ENCODE measurements at regions not wholly inside any gene's neighbourhood (a gene's known extent, or its start where the extent isn't known, plus 50 kb on each side); places are given as distances from the start of the nearest gene placed in this dataset.

DNA sequence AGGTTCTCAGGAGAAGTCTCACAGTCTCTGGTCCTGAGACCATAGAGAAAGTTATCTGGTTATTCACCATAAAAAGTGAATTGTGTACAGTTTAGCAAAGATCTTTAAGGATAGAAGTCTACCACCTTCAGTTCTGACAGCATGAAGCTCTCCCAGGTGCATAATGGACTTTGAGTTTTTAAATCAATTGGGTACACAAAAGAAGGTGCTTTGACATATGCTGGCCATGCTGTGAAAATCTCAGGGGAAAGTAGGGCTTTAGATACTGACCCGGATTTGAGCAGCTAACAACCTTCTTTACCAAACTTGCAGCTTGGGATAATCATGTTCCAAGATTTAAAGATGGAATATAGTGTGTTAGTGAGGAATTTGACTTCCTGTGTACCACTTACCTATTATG lies 264.2 kb downstream of the ZSWIM6 start:
- no peak for DNase-seq (ENCODE audit: low read depth)

DNA sequence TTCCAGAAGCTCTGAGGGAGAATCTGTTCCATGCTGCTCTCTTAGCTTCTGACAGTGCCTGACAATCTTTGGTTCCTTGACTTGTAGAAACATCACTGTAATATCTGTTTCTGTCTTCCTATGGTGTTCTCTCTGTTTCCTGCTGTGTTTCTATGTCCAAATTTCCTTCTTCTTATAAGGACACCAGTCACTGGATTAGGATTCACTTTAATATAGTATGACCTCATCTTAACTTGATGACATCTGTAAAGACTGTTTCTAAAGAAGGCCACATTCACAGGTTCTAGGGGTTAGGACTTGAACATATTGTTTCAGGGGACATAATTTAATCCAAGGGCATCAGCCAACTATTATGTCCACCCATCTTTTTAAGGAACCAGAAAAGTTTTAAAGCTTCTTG lies 265.6 kb downstream of the ZSWIM6 start:
- DNase-seq (ENCODE audit: low read depth), result no peak

DNA sequence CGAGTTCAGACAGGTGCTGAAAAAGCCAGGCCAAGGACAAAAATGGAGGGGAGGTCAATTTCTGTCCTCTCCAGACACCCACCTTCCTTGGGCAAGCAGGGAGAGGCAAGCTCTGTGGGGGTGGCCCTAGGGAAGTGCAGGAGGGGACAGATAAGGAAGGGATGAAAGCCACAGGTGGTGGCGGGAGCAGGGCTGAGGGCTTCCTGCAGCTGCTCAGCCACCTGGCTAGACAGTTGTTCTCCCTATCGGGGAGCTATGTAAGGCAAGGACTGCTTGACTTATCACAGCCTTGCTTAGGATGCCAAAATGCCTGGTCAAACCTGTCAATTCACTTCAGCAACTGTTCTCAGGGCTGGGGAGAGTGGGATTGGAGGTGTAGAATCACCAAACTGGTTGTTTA lies 266.1 kb downstream of the ZSWIM6 start:
- DNase-seq (ENCODE audit: low read depth), result no peak

DNA sequence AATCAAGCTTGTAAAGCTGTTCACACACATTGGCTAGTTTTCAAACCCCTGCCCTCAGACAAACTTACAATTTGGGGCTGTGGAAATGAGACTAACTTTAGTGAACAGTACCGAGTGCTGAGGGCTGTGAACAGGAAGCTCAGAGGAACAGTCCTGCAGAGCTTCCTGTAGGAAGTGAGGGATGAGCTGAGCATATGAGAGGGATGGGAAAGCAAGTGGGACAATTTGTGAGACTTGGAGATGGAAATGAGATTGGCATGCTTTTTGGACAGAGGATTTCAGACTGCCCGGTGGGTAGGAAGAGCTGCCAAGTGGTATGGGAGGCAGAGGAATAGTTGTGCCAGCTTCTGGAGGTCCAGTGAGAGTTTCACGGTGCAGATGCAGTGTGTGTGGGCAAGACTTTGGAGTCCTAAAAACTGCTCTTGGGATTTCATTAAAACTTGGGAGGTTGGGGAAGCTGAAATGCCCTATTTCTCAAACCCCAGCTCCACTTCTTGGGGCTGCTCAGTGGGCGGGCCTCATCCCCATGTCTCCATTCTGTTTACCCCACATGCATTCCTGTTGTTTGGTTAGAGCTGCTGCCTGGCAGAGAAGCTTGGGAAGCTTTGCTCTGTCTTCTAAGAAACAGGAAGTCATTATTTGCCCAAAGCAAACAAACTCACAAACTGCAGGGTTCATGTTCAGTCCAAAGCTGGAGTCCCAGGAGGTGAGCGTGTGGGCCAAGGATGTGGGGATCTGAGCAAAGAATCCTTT lies 267.5 kb downstream of the ZSWIM6 start:
- DNase-seq (ENCODE audit: low read depth), result no peak

DNA sequence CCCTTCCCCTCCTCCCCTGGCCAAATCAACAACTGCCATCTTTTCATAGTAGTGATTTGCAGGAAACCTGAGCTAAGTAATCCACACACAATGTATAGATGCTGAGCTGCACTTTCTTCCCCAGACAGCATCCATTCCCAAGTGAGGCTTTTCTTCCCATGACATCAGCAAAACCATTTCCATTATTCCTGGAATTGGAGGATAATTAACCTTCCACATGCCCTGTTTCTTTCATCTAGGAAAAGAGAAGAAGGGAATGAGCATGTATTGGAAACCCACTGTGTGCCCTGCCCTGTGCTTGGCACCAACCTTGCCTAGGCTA lies 268.0 kb downstream of the ZSWIM6 start:
- DNase-seq (ENCODE audit: low read depth), result no peak

DNA sequence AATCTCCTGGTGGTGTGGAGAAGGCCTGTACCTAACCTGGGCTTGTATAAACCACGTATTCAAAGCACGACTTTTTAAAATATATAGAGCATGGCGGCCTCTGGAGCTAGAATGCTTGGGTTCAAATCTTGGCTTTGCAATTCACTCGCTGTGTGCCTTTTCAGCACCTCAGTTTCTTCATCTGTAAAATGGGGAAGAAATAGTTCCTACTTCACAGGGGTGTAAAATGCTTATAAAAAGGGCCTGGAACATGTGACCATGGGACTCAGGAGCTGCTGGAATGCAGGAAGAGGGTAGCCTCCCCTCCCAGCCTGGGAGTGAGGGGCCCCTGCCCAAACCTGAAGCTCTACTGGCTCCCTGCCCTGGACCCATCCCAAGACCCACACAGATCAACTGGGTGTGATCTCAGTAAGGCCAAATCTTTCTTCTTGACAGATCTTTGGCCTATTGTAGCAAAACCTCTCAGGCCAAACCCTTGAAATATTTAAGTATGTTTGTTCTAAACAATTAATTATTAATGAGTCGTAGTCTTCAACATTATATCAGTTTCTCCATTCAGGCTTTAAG lies 269.0 kb downstream of the ZSWIM6 start:
- DNase-seq (ENCODE audit: low read depth), result no peak

DNA sequence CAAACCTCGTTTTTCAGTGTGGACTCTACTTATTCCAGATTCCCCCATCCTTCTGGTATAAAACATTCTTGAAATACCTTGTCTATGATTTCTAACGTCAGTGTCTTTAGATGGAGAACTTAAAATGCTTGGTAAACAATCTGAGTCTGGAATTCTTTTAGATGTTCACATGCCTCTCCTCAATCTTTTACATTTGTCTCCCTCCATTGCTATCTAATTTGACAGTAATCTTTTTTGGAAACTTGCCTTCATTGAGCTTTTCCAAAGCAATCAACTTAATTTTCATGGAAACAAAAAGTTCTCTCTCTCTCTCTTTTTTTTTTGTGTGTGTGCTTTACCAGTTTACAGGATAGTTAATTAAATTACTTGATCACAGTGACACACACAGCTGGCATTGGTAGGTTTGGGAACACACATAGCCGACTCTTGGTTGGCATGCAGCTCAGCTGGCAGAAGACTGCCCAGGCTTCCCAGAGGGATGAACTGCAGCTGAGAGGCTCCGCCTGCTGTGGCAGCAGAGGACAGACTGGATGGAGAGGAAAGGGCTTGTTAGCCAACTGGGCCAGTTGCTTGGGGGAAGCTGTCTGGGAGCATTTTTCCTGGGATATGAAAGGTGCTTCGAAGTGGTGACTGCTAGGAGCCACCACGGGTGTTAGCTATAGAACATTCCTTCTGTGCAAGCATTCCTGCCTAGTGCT lies 271.3 kb downstream of the ZSWIM6 start:
- no peak for DNase-seq (ENCODE audit: low read depth)

DNA sequence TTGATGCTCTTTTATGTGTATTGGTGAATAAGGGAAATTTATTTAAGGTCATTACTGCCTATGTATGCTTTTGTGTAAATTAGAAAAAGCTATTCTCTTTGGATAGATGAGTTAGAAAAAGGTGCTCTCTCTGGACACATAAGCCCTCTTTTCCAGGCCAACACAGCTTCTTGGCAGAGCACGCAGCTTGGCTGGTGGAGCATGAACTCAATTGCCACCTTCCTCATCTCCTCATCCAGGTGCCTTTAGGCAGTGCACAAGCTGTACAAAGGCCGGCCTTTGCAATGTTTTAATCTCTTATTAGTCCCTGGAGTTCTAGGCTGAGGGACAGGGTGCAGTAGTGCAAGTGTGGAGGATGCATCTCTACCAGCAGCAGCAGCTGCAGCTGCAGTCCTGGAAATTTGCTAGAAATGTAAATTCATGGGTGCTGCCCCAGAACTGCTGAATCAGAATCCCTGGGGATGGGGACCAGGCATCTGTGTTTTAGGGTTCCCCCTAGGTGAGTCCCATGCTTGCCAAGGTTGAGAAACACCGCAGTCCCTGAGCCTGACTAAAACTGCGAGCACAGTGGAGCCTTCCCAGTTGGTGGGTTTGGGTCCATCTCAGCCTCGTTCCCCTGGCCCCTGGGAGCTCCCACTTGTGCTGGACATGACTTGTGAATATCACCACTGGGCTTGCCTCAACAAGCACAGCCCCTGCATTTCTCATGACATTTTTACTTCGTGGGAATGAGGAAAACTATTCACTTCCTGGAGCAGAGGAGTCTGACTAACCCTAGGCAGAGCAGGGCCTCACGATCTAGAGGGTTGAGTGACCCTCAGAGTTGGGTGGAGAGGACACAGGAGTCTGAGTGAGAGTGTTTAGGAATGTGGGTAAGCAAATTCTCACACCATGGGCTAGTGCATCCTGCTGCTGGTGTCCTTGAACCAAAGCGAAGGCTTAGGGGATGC lies 272.3 kb downstream of the ZSWIM6 start:
- DNase-seq (ENCODE audit: low read depth), result no peak

DNA sequence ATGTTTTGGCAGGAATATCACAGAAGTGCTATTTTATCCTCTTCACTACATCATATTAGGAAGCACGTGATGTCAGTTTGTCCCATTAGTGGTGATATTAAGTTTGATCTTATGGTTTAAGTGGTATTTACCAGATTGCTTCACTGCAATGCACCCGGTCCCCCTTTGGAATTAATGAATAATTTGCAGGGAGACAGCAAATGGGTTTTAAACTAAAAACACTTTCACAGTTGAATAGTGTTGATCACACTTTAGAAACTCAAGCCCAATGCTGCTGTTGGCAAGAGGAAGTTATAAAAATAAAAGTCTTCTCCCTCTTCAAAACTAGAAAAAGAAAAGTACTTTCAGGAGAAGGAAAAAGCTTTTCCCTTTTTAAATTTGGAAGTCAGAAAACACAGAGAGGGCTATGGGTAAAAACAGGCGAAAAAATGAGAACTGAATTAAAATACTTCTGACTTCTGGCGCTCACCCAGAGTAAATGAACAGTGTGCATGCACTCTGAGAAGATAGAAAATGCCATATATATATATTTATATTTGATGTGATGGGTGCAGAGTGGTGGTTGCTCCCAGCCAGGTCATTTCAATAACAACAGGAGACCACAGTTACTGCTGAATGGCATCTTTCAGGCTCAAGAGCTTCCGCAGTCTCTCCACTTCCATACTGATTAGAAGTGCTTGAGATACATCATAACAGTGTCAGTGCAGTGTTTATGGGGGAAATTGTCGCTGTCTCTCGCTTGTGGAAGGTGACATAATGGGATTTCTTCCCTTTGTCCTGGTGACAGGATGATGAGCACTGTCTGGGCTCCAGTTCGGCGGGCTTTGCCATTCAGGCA lies 278.0 kb downstream of the ZSWIM6 start:
- no peak for DNase-seq (ENCODE audit: low read depth)

DNA sequence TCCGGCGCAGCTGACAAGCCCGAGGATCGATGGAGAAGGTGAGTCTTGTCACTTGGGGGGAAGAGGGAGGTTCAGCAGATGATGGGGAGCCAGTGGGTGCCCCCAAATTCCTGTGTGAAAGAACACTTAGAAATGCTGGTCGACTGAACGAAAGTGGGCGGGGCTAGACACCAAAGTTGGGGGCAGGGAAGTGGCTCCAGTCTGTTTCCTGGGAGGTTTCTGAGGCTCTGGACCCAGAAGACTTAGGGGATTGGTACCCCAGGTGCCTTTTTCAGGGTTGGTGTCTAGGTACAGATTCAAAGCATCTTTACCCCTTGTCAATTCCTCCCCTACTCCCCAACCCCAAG lies 278.6 kb downstream of the ZSWIM6 start:
- DNase-seq (ENCODE audit: low read depth), result no peak

DNA sequence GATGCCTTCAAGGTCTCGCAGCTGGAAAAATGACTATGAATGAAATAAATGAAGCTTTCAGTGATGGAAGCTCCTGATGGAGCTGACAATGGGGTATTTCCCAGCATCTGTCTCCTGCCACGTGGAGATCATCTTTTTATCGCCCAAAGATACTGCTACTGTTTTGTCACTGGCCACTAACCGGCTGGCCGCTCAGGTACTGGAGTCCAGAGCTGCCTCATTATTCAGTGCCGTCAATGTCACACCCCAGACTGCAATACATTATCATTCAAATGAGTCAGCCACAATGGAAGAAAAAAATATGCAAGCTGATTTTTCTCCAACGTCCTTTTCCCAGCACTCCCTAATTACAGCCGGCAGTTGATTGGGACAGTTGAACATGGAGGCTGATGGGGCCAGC lies 280.4 kb downstream of the ZSWIM6 start:
- no peak for DNase-seq (ENCODE audit: low read depth)

DNA sequence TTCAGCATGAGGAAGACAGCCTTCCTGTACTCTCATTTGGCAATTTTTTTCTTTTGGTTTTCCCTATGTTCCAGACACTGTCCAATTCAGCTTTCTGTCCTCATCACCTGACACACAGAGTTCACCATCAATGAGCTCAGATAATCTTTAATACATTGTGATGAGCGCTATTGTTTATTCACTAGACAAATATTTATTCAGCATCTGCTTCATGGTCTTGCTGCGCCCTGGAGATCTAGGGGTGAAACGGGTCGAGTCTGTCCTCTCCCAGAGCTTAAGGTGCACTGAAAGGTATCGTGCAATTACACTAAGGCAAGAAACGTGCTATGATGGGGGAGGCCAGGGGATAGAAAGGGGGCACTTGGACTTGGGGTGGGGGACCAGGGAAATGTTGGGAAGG lies 281.6 kb downstream of the ZSWIM6 start:
- no peak for DNase-seq (ENCODE audit: low read depth)

DNA sequence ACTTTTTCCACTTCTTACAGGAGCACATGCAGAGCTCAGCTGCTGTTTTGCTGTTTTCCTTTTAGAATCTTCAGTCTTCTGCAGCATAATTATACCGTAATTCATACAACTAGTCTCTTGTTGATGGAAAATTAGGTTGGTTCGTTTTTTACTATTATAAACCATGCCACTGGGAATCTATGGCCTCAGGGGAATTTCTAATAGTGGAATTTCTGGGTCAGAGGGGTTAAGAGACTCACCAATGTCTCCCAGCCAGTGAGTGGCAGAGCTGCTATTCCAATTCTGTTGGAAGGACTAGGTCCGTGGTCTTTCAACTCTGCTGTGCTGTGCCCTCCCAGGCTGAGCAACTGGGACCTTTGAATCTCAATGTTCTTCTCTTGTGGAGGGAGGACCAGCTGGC lies 282.5 kb downstream of the ZSWIM6 start:
- no peak for DNase-seq (ENCODE audit: low read depth)

DNA sequence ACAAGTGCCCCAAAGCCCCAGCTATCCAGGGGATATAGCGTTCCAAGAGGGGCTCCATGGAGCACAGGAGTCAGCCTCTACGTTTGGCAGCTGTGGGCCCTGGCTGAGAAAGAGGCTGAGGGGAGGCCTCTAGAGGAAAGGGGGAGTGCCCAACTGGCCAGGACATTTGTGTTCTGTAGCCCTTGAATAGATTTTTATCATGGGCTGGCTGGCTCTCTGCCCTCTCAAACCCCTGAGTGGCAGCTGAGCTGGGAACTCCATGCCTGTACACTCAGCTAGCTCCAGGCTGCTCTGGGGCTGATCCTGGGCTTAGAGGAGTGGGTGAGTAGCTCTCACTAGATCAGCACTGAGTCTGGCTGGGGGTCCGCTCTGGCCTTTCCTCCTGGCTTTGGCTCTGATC lies 285.0 kb downstream of the ZSWIM6 start:
- no peak for DNase-seq (ENCODE audit: low read depth)

DNA sequence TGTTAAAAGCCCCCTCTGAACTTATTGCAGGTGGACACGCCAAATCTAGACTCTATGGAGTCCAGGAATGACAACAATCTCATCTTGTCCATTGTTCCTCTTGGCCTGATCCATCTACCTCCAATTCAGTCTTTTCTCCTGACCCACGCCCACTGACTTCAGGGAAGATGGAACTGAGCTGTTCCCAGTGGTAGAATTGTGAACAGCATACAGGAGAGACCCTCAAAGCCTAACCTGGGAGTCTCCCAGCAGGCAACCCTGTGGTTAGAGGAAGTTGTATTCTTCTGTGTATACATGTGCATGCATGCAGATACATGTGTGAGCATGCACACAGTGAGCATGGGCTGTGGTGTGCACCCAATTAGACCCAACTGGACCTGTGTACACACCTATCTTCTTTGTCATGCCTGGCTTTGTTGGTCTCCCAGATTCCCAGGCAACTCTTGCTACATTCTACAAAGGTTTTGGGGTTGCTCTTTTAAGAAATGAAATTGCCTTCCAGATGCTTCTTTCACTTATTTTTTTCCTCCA lies 286.0 kb downstream of the ZSWIM6 start:
- DNase-seq (ENCODE audit: low read depth), result no peak

DNA sequence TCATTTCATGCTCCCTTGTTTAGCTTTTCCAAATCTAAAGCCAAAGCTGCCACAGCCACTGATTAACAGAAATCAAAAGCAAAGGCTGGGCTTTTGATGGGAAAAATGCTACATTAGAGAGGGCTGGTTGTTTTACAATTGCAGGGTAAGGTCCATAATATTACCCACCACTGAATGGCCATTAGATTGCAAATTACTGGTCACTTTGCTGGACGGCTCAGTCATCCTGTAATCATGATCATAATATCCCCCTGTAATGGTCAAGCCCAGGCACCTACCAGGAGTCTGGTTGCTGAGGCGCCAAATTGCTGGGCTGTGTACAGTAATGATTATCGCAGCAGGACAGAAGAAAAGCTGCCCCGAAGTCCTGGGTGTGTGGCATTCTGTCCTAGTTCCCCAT lies 286.5 kb downstream of the ZSWIM6 start:
- no peak for DNase-seq (ENCODE audit: low read depth)

DNA sequence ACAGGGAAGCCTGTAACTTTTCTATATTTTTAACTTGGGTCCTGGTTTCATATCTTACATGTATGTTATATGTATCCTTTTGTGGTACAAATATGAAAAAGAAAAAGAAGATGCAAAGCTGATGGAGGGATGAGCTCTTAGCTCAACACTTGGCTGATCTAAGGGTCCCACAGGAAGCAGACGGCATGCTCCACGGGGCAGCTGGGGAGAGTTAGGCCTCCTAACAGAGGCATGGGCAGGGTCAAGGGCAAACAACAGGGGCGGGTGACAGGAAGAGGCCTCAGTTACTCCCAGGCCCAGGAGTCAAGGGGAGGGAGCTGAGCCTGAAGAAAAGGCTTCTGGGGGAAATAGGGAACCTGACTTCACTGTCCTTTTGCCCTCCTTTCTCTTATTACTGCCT lies 287.2 kb downstream of the ZSWIM6 start:
- no peak for DNase-seq (ENCODE audit: low read depth)

DNA sequence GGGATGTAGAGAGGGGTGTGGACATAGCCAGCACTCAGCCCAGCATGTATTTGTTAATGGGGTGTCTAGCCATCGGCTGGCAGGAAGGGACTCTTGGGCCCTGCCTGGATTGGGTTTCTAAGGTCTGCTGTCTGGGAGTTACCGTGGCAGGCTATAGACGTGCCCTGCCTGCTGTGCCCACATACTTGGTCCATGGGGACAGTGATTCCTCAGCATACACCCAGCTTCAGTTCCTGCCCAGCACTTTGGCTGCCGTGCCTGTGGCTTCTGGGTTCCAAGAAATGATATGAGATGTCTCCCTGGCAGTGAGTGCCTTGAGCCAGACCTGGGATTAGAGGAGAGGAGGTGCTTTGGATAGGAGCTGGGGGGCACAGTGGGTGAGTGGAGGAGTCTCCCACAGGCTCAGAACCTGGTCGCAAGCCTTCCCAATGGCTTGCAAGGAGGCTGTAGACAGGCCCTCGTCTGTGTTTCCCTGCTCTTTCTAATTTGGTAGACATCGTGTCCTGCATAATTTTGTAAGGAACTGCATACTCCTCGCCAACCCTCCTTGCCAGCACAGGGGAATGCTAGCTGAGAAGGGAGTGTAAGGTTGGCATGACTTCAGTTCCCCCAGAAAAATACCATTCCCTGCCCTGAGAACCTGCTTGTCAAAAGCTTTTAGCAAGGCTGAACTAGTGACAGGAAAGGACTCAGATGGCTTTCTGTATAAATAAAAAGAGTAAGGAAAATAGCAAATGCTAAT lies 287.9 kb downstream of the ZSWIM6 start:
- no peak for DNase-seq (ENCODE audit: low read depth)

DNA sequence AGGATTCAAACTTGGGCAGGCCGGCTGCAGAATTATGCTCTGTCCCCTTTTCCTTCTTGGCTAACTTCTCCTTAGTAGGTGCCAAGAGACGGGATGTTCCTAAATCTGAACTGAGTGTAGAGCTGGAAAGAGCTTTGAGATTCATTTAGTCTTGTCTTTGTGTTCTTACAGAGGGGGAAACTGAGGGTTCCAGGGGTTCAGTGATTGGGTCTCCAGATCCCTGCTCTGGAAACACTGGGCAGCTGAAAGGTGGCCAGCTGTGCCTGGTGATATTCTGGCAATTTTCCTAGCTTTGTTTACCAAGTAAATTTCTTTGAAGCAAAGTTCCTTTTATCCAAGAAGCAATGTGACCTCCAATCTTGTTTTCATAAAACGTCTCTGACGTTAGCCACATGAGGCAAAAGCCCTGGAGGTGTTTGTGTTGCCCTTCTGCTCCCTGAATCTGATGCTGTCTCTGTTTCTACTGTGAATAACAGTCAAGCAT lies 288.7 kb downstream of the ZSWIM6 start:
- no peak for DNase-seq (ENCODE audit: low read depth)

DNA sequence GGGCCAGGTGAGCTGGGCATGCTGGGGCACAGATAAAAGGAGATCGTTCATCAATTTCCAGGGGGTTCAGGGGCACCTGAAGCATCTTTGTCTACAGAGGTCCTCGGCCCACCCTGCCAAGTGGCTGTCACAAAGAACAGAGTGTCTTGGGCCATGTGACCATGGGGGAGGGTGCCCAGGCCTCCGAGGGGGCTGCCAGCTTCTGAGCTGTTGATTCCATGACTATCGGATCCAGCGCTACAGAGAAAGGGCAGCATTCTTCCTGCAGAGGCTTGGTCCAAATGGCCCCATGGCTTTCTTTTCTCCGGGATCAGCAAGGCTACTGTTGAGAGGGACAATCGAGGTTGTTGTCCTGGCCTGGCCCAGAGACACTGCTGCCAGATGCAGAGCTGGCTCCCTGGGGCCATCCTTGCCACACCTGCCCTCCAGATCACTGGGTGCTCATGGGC lies 289.2 kb downstream of the ZSWIM6 start:
- no peak for DNase-seq (ENCODE audit: low read depth)

DNA sequence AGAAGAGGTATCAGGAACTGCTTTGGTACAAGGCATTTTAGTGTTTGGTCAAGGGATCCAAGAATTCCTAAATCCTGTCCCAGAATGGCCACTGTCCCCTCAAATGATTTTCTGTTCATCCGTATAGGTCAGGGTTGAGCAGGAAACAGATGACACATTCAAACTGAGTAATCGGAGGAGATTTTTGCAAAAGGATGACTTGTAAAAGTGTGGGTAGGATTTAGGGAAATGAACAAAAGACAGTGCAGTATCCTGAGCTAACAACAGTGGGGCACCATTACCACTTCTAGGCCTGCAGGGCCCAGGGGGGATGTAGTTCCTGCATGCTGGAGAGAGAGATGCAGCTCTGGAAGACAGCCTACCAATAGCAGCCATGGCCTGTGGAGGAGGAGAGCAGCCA lies 290.1 kb downstream of the ZSWIM6 start:
- DNase-seq (ENCODE audit: low read depth), result no peak
